Right lobe of liver (tissue), 6 donors: ENCODE measurements at regions not wholly inside any gene's neighbourhood (a gene's known extent, or its start where the extent isn't known, plus 50 kb on each side); places are given as distances from the start of the nearest gene placed in this dataset.
"Not testable (repeated sequence)": the region's sequence is repeated elsewhere in the genome, so short reads cannot be mapped to it uniquely, and the experiment has no call there.

Source experiments
- ATAC-seq, 4 donors: fragments of 200-7000 bp; cut with Tn5 transposase; one replicate each; pipeline ENCODE4 v1.9.1; 2020; ENCODE audit warnings: mild to moderate bottlenecking in 4 of 4, moderate library complexity in 4 of 4
- DNase-seq, 3 donors: peaks; one replicate each; pipeline ENCODE4 v3.0.0-alpha.2; 2020
- H3K27ac ChIP-seq, 3 donors: fragments of 200-600 bp; one replicate each; pipeline ENCODE4 v1.8.0; 2022
- H3K27me3 ChIP-seq, 2 donors: fragments of 200-600 bp; one replicate each; pipeline ENCODE4 v1.8.0; 2022
- H3K36me3 ChIP-seq, 4 donors: fragments of 200-600 bp; sonication (generic) in 1 of 4; one replicate each; pipeline versions ENCODE4 v1.5.1 to v1.8.0; 2017 to 2022; ENCODE audit warnings: control low read depth in 1 of 4
- H3K4me1 ChIP-seq, 4 donors: fragments of 200-600 bp; sonication (generic) in 1 of 4; one replicate each; pipeline versions ENCODE4 v1.5.1 to v1.8.0; 2017 to 2022; ENCODE audit warnings: control low read depth in 1 of 4
- H3K4me3 ChIP-seq, 3 donors: fragments of 200-600 bp; one replicate each; pipeline ENCODE4 v1.8.0; 2022
- H3K9me3 ChIP-seq, 4 donors: fragments of 200-600 bp; sonication (generic) in 1 of 4; one replicate each; pipeline versions ENCODE4 v1.5.1 to v1.8.0; 2017 to 2022; ENCODE audit warnings: control low read depth in 1 of 4
- CTCF ChIP-seq, 4 donors: fragments of 200-600 bp in 3 of 4; fragments of 450-650 bp in 1 of 4; IDR thresholded peaks; one replicate each; pipeline versions ENCODE4 v1.5.1 to v1.8.0; 2016 to 2022; ENCODE audit warnings: antibody characterized with exemption in 4 of 4, mild to moderate bottlenecking in 2 of 4
- POLR2A ChIP-seq: fragments of 450-650 bp; IDR thresholded peaks from one replicate; pipeline ENCODE4 v1.6.1; 2017; ENCODE audit warnings: antibody characterized with exemption, mild to moderate bottlenecking
- WGBS: methylation state at CpG from one replicate; pipeline ENCODE4 v1.1.6; 2018; ENCODE audit warnings: low coverage, low lambda C conversion rate; ENCODE audit not compliant: insufficient coverage; ENCODE audit errors: missing lambda C conversion rate; 5-methylcytosine and 5-hydroxymethylcytosine counted together
- intact Hi-C, 2 donors: fragments of 100-400 bp; cut with DNase I; formaldehyde crosslinking; loops; one replicate each; pipeline versions ENCODE4 v1.11.2 to v1.14.1; 2022
- donor health status: DM: no; HTN: yes; CAD: no.
- donor health status: DM: no; HTN: no; CAD: no.
- donor health status: DM: no; HTN: no; CAD: no.
- donor health status: DM: no; HTN: yes; CAD: no.
- donor health status: DM: no; HTN: yes; CAD: no.

- H3K27me3 ChIP-seq = no peaks in the 10 kb centered on the region
- H3K4me3 ChIP-seq = no peak overlapping the region
- intact Hi-C loops = no loop called here
- peak; percentile 44 to 72 (median 70) for DNase-seq
- H3K27ac ChIP-seq = no peak overlapping the region
- H3K9me3 ChIP-seq = no peaks in the 10 kb centered on the region
- no peaks in the 10 kb centered on the region for H3K4me1 ChIP-seq
- WGBS = 11% methylated on average over 3 of the region's 5 CpGs
- H3K36me3 ChIP-seq = no peaks in the 10 kb centered on the region
- TF ChIP-seq CTCF (IDR thresholded peaks at IDR 0.05) (no peak), POLR2A (no peak)
- ATAC-seq = peak; percentile 72 to 91 (median 76)
Observed at GRCh38 chr5:81829242-81829641, 78.3 kb upstream of the SSBP2 start.

GRCh38 chr5:81827500-81827899 is 76.6 kb upstream of the SSBP2 start:
- Histone ChIP-seq H3K4me1 (no peaks in the 10 kb centered on the region), H3K27ac (no peak overlapping the region), H3K36me3 (no peaks in the 10 kb centered on the region), H3K9me3 (no peaks in the 10 kb centered on the region), H3K27me3 (no peaks in the 10 kb centered on the region), H3K4me3 (no peak overlapping the region)
- no peak for DNase-seq
- TF ChIP-seq CTCF (IDR thresholded peaks at IDR 0.05) (no peak), POLR2A (no peak)
- intact Hi-C loops = no loop called here
- ATAC-seq = no peak
- 88% methylated on average over 1 of the region's 1 CpG for WGBS

- no peak for DNase-seq
- no peak for ATAC-seq
- 55% methylated on average over 2 of the region's 2 CpGs for WGBS
- TF ChIP-seq POLR2A (no peak), CTCF (IDR thresholded peaks at IDR 0.05) (no peak)
- no peak overlapping the region for H3K27ac ChIP-seq
- no peaks in the 10 kb centered on the region for H3K4me1 ChIP-seq
- H3K27me3 ChIP-seq = no peaks in the 10 kb centered on the region
- no peak overlapping the region for H3K4me3 ChIP-seq
- H3K36me3 ChIP-seq = no peaks in the 10 kb centered on the region
- no peaks in the 10 kb centered on the region for H3K9me3 ChIP-seq
- intact Hi-C loops = no loop called here
Observed at GRCh38 chr5:81826128-81826527, 75.2 kb upstream of the SSBP2 start.

DNA sequence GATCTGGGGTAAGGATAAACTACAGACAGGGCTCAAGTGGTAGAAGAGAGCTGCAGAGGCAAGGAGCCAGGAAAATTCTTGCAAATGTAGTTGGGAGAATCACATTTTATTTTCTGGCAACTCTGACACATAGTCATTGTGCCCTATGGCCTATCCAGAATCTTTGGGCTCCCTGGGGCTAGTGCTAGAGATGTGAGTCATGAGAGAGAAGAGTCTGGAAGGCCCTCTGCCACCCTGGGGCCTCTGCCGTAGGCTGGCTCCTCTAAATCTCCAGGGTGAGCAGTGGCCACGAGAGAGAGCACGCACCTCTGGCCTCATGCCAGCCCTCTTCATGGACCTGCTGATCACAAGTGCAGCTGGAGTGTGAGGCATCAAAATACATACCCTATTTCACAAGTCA is 74.3 kb upstream of the SSBP2 start:
- DNase-seq (peak in 1 of 3 donors; percentile 34), ATAC-seq (peak in 1 of 4 donors; percentile 19)
- Histone ChIP-seq H3K4me1 (no peaks in the 10 kb centered on the region), H3K9me3 (no peaks in the 10 kb centered on the region), H3K36me3 (no peaks in the 10 kb centered on the region), H3K27me3 (no peaks in the 10 kb centered on the region), H3K27ac (no peak overlapping the region), H3K4me3 (no peak overlapping the region)
- TF ChIP-seq POLR2A = no peak
- no peak for TF ChIP-seq CTCF (IDR thresholded peaks at IDR 0.05)
- 47% methylated on average over 2 of the region's 3 CpGs for WGBS
- intact Hi-C loops = no loop called here

GRCh38 chr5:81823736-81824135 is 72.8 kb upstream of the SSBP2 start:
- WGBS = no CpG with 5 or more reads among the region's 24 CpGs
- H3K4me1 ChIP-seq, DNase-seq, intact Hi-C loops, H3K27me3 ChIP-seq, H3K36me3 ChIP-seq, H3K27ac ChIP-seq, ATAC-seq, H3K9me3 ChIP-seq, H3K4me3 ChIP-seq: not testable (repeated sequence)
